Mucosa of descending colon (tissue), 3 donors: ENCODE measurements at regions not wholly inside any gene's neighbourhood (a gene's known extent, or its start where the extent isn't known, plus 50 kb on each side); places are given as distances from the start of the nearest gene placed in this dataset.

Experiments used
- ATAC-seq: fragments of 200-7000 bp; cut with Tn5 transposase; one replicate; pipeline ENCODE4 v1.9.1; 2020; ENCODE audit warnings: mild to moderate bottlenecking, moderate library complexity
- DNase-seq, 3 donors: peaks; one replicate each; pipeline ENCODE4 v3.0.0-alpha.2; 2020
- H3K36me3 ChIP-seq: fragments of 200-600 bp; one replicate; pipeline ENCODE4 v1.8.0; 2021; ENCODE audit warnings: low read depth, mild to moderate bottlenecking
- H3K4me1 ChIP-seq: fragments of 200-600 bp; one replicate; pipeline ENCODE4 v1.8.0; 2021; ENCODE audit warnings: low read depth, mild to moderate bottlenecking
- H3K4me3 ChIP-seq: fragments of 200-600 bp; one replicate; pipeline ENCODE4 v1.8.0; 2021; ENCODE audit warnings: mild to moderate bottlenecking
- H3K9me3 ChIP-seq: fragments of 200-600 bp; one replicate; pipeline ENCODE4 v1.8.0; 2021; ENCODE audit warnings: mild to moderate bottlenecking
- intact Hi-C, 2 donors: fragments of 100-400 bp; cut with DNase I in 1 of 2; cut with micrococcal nuclease in 1 of 2; formaldehyde crosslinking; loops; one replicate each; pipeline versions ENCODE4 v1.11.0 to v1.11.1; 2022; cut with DNase I, micrococcal nuclease
- TF ChIP-seq, protein P1 (sequence below): fragments of 200-600 bp; IDR thresholded peaks from one replicate; pipeline ENCODE4 v1.8.0; 2022; ENCODE audit warnings: antibody characterized with exemption, mild to moderate bottlenecking
- donor health status: DM: no; HTN: no; CAD: no; lungs with moderate emphysema.
- donor health status: DM: no; HTN: no; CAD: no.
- donor health status: DM: no; HTN: yes; CAD: no.

DNA sequence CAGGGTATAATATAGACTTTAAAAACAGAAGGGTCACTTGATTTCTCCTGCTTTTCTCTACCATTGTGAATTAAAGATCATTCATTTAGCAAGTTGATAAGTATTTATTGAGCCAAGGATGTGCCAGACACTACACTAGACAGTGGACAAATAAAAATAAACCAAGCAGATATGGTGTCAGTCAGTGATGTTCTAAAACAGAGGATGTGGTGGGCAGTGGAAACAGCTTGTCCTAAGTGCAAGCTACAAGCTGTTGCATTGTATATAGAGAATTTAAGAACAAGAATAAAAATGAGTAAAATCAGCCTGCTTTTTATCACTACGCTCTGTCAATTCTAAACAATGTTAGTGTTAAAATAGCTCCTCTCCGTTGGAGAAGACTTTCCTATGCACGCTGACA lies 637.3 kb upstream of the GRM7 start:
- DNase-seq (no peak), ATAC-seq (no peak)
- H3K4me1 ChIP-seq = no peaks in the 10 kb centered on the region
- no peak overlapping the region for H3K4me3 ChIP-seq
- intact Hi-C loops = no loop called here
- no peaks in the 10 kb centered on the region for H3K36me3 ChIP-seq
- TF ChIP-seq, protein P1, sequence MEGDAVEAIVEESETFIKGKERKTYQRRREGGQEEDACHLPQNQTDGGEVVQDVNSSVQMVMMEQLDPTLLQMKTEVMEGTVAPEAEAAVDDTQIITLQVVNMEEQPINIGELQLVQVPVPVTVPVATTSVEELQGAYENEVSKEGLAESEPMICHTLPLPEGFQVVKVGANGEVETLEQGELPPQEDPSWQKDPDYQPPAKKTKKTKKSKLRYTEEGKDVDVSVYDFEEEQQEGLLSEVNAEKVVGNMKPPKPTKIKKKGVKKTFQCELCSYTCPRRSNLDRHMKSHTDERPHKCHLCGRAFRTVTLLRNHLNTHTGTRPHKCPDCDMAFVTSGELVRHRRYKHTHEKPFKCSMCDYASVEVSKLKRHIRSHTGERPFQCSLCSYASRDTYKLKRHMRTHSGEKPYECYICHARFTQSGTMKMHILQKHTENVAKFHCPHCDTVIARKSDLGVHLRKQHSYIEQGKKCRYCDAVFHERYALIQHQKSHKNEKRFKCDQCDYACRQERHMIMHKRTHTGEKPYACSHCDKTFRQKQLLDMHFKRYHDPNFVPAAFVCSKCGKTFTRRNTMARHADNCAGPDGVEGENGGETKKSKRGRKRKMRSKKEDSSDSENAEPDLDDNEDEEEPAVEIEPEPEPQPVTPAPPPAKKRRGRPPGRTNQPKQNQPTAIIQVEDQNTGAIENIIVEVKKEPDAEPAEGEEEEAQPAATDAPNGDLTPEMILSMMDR = no peak
- H3K9me3 ChIP-seq = no peaks in the 10 kb centered on the region

DNA sequence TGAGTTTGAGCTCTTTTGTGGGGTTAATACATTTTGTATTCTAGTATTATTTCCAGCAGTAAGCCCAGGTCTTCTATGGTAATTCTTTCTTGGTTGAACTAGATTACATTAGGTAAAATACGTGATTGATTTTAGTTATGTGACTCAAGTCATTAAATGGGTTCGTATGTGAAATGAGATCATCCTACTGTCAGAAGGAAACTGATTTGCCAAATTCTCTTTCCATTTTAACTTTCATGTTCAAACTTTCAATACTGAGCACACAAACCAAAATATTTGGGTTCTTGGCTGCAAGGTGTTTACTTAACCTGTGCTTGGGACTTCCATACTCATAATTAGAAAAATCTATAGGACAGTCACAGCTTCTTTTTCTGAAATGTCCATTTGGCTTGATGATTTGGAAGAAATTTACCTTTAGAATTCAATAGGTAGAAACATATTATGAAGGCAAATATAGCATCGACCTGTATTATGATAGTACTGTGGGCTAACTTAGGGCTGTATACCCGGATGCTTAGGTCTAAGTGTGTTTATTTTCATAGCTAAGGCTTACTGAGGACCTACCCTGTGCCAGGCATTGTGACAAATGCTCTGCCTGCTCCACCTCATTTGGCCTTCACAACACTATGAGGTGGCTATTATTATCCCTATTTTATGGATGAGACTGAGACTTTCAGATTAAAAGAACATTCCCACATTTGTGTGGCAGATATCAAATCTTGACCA lies 631.8 kb upstream of the GRM7 start:
- Histone ChIP-seq H3K4me3 (no peak overlapping the region), H3K36me3 (no peaks in the 10 kb centered on the region), H3K9me3 (no peaks in the 10 kb centered on the region), H3K4me1 (no peaks in the 10 kb centered on the region)
- intact Hi-C loops = no loop called here
- ATAC-seq = no peak
- no peak for DNase-seq
- TF ChIP-seq, protein P1 = no peak

DNA sequence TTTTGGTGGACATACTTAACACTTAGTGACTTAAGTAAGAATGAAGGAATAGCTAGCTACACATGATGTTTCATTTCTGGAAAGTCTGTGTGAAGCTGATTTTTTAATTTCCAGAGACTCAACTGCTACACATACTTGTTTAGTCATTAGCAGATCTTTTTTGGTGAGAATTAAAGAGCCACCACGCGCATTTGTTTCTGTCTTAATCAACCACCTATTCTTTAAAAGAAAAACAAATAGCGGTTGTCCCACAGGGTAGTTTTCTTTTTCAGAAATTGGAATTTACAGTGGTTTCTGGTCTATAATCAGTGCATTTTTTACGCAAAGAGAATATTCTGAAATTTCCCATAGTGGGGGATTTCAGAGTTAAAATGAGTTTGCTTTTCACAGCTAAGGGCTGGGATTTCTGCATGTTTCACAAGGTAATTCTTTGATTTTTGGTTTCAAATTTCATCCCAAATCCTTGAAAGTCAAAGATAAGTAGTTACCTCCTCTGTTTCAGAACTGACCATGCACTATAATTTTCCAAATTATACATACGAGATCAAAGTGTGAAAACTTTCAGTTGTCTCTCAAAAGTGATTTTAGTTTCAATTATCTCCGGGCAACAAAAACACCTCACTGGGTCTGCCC lies 631.0 kb upstream of the GRM7 start:
- TF ChIP-seq, protein P1 = no peak
- intact Hi-C loops = no loop called here
- H3K4me1 ChIP-seq = no peaks in the 10 kb centered on the region
- H3K4me3 ChIP-seq = no peak overlapping the region
- DNase-seq = no peak
- no peaks in the 10 kb centered on the region for H3K9me3 ChIP-seq
- no peaks in the 10 kb centered on the region for H3K36me3 ChIP-seq
- no peak for ATAC-seq

DNA sequence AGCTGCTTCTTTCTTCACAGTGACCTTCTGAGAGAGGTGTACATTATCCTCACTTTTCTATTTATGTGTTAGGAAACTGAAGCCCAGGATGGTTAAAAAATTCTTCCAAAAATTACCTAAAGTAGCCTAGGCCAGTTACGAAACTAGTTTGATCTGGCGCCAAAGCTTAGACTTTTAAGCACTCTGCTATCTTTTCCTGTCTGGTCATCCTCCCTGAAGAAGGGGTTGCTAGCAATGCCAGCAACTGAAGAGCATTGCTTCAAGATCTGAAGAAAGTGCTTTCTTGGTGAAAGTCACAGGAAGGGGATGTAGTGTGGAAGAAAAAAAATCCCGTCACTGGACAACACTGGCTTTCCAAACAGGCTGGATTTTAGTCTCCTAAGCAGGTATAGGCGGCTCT lies 618.8 kb upstream of the GRM7 start:
- DNase-seq (no peak), ATAC-seq (no peak)
- no peaks in the 10 kb centered on the region for H3K9me3 ChIP-seq
- intact Hi-C loops = no loop called here
- no peaks in the 10 kb centered on the region for H3K36me3 ChIP-seq
- no peaks in the 10 kb centered on the region for H3K4me1 ChIP-seq
- H3K4me3 ChIP-seq = no peak overlapping the region
- TF ChIP-seq, protein P1 = no peak

- Histone ChIP-seq H3K9me3 (no peaks in the 10 kb centered on the region), H3K4me3 (no peak overlapping the region), H3K36me3 (no peaks in the 10 kb centered on the region), H3K4me1 (no peaks in the 10 kb centered on the region)
- DNase-seq (no peak), ATAC-seq (no peak)
- intact Hi-C loops = no loop called here
- TF ChIP-seq, protein P1 = no peak
These were observed 612.4 kb upstream of the GRM7 start for GRCh38 chr3:6248528-6248927.
